GM21390 (cell line): ENCODE measurements at regions not wholly inside any gene's neighbourhood (a gene's known extent, or its start where the extent isn't known, plus 50 kb on each side); places are given as distances from the start of the nearest gene placed in this dataset.
"Not testable (repeated sequence)": the region's sequence is repeated elsewhere in the genome, so short reads cannot be mapped to it uniquely, and the experiment has no call there.

Source experiments
- ATAC-seq: cut with Tn5 transposase; IDR thresholded peaks from one replicate; pipeline ENCODE4 v1.9.1; 2021; ENCODE audit not compliant: unreplicated experiment

DNA sequence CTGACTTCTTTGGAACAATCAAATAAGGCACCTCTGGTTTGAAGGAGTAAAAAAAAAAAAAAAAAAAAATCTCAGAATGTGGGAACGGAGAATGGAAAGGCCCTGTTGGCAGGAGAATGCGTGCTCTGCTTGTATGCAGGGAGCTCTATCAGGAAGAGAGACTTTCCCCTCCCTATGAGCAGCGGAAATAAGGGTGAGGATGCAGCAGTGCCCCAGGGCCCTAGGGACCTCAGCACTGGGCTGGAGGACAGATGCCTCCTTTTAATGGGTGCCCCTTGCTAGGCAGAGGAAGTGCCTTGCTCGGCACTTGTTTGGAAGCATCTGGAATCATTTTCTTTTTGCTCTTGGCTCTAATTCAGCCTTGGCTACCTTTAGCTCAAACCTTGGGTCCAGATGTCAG lies 283.4 kb upstream of the NBPF12 start:
- ATAC-seq, result not testable (repeated sequence)

DNA sequence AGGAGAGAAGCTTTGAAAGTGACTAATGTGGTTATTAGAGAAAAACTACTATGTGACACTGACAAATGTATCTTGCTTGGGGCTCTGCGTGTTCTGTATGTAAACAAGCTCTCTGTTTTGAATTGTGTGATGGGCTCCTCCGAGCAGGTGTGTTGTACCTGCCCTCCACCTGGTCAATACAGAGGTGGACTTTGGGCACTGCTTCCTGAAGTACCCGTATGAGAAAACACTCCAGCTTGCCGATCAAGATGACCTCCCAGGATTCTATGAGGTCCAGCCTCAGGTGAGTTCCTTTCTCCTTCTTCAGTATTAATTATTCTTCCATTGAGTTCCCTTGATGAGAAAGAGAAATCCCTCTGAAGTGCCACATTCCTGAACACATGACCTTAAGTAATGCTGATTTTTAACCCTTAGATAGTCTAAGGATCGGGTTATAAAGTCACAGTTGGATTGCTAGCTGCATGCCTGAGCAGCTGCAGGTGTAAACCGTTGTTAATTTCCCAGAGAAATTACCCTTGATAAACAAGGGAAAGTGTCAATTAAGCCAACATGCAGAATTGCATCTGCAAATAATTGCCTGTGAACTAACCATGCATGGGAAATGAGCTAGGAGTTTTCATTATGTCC lies 292.0 kb upstream of the NBPF12 start:
- ATAC-seq, result not testable (repeated sequence)

GRCh38 chr1:146641534-146641933 lies 296.6 kb upstream of the NBPF12 start:
- not testable (repeated sequence) for ATAC-seq

DNA sequence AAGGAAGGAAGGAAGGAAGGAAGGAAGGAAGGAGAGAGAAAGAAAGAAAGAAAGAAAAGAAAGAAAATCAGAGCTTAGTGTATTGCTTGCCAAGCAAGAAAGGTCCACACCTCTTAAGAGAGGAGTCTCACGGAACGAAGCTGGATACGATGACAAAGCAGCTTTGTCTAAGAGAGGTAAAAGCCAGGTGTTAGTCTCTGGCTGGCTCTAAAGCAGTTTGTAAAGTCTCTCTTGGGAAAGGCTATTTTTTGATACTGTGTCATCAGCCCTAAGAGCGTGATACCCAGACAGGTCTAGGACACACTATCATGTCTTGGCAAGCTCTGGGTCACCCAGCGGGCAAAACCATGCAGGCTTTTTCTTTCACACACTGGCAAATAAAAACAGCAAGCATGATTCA lies 297.5 kb upstream of the NBPF12 start:
- ATAC-seq, result not testable (repeated sequence)

- not testable (repeated sequence) for ATAC-seq
These were observed 307.8 kb upstream of the NBPF12 start for GRCh38 chr1:146630302-146630701.

DNA sequence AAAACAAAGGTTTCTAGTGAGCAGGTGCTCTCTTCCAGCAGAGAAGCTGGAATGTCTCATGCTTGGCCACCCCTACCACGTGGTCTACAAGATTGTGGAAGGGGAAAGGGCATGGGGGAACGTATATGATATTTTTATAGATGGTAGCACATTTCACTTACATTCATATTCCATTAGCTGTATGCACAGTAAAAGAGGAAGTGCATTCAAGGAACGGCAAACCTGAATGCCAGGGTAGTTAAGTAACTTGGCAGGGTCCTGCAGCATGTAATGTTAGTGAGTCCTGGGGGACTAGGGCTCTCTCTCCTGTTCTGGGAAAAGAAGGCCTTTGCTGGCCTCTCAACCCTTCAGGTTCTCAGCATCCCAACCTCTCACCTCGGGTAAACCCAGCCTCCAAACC lies 319.5 kb upstream of the NBPF12 start:
- not testable (repeated sequence) for ATAC-seq

DNA sequence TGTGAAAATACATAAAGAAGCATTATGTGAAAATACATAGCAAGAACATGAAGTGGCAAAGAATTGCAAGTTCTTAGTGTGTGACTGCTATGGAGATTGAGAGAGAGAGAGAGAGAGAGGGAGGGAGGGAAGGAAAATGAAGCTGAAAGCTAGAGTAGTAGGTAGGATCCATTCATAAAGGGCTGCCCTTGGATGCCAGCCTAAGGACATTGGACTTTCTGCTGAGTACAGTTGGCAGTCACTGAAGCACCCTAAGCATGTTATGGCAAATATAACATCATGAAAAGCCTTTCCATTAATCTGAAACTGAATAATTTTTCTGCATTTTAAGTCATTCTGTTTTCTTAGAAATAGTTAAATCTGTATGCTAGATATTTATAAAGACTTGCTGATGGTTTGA lies 333.4 kb upstream of the NBPF12 start:
- ATAC-seq, result not testable (repeated sequence)

DNA sequence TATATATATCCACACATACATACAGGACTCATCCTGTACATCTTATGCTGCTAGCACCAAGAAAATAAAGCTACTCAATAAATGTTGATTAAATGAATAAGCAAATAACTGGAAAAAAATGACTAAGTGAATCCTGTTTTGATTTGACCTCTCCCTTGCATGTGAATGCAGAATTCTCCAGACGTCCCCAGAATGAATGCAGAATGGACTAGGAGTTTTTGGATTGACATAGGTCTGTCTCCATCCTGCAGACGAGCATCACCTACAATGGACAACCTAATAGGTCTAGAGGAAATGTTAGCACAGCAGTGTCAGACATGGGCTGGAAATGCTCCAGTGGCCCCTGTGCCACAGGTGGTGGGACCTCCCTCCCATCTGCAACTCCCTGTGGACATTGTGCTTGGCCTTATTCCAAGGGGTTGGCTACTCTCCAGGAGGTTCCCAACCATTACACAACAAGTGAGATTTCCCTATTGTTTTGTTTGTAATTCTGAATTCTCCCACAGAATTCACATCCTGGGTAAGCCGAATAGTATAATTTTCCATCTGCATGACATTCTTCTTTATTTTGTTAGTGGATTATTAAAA lies 337.3 kb upstream of the NBPF12 start:
- ATAC-seq, result not testable (repeated sequence)

- ATAC-seq, result not testable (repeated sequence)
These were observed 338.2 kb upstream of the NBPF12 start for GRCh38 chr1:146599906-146600305.

DNA sequence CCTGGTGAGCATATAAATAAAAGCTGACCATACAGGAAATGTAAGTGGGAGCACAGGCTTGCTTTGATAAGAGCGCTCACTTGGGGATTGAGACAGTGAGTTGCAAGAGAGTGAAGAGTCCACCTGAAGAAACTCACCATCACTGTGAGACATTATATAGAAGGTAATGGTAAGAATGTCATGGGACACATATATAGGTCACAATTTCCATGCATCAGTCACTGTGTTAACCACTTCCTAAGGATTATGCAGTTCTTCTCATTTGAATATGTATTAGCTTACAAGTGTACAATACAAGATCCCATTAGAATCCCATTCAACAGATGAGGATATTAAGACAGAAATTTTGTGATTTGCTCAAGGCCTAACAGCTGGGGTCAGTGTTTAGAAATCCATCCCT lies 352.4 kb upstream of the NOTCH2NLA start:
- not testable (repeated sequence) for ATAC-seq

DNA sequence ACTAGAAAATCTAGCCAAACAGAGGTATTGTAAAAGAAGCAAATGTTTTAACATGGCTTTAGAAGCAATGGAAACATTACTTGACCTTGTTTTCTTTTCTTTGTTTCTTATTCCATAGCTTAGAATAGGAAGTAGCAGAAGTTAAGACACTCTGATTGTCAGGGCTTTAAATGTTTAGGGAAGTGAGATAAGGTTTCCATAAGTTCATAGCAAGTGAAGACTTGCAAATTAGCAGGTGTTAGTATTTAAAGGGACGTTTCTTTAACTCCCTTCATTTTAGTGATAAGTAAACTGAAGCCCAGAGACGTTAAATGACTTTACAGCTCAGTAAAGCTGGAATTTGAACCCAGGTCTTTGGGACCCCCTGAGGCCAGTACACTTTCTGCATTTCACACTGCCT lies 338.7 kb upstream of the NOTCH2NLA start:
- not testable (repeated sequence) for ATAC-seq

DNA sequence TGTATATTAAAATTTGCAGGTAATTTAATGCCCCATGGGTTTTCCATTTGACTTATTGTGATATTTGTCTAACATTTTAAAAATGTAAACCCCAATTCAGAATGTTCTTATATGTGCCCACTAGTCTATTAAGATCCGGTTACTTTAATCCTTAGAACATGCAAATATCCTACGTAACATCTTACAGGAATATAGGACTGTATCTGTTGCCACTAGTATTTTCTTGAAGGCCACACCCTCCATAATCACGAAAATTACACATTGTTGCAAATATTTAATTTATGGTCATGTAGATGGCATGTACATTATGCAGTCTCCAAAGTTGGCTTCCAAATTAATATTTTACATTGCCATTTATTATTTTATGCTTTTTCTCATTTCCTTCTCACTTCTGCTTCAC lies 329.2 kb upstream of the NOTCH2NLA start:
- not testable (repeated sequence) for ATAC-seq

DNA sequence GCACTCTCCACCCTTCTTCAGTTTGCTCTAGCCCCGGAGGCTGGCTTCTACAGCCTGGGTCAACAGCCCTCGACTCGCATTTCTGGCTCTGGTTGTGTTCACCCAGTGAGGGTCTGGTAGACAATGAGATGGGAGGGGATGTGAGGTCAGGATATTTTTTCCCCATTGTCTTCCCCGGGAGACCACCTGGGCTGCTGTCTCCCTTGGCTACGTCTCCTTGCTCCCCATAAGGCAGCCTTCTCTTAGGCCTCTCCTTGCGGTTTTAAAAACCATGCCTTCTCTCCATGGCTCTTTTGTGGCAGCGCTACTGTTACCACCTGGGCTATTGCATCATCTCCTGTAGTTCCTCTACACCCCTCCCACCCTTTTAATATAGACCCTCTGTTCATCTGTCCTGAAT lies 327.6 kb upstream of the NOTCH2NLA start:
- ATAC-seq, result not testable (repeated sequence)

DNA sequence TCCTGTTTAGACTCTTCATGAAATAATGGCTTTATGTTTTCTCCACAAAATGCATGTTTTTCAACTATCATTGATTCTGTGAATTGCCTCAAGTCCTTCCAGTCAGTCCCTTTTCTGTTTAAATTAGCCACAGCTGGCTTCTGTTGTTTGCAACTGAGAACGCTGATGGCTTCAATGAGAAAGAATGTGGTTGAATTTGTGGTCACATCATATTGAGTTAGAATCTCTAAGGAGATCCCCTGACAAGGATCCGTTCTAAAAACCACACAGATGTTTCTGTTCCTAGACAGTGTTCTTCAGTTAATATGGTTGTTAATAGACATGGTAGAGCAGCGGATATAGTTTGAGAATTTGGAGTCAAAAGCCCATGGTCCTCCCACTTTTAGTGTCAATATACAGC lies 323.6 kb upstream of the NOTCH2NLA start:
- not testable (repeated sequence) for ATAC-seq

GRCh38 chr1:146548684-146549083 lies 319.9 kb upstream of the NOTCH2NLA start:
- not testable (repeated sequence) for ATAC-seq

- not testable (repeated sequence) for ATAC-seq
These were observed 317.4 kb upstream of the NOTCH2NLA start for GRCh38 chr1:146546189-146546588.

DNA sequence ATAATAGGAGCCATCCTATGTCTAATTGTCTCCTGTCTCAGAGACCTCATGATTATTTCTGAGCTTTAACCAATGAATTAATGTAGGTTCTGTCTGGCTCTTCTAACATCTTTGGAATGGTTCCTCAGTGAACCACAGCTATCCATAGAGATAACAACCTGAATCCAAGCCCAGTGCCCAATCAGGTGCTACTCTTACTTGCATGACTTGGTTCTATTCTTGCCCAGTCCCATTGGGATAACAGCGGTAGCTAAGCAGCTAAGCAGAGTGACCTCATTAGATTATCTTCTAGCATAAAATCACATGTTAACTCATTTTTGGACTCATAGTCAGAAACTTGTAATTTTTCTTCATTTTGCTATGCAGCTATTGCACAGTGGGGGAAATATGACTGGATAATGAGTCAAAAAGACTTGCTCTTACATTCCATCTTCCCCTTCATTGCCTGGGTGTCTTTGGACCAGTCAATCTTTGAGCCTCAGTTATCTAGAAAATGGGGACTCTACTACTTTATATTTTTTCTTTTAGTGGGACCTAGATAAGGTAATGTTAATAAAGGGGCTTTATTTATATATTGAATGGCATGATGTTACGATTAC lies 309.1 kb upstream of the NOTCH2NLA start:
- ATAC-seq, result not testable (repeated sequence)

- not testable (repeated sequence) for ATAC-seq
These were observed 307.2 kb upstream of the NOTCH2NLA start for GRCh38 chr1:146536028-146536427.

- not testable (repeated sequence) for ATAC-seq
These were observed 306.8 kb upstream of the NOTCH2NLA start for GRCh38 chr1:146535575-146535974.

- not testable (repeated sequence) for ATAC-seq
These were observed 302.1 kb upstream of the NOTCH2NLA start for GRCh38 chr1:146530958-146531357.

- ATAC-seq, result not testable (repeated sequence)
These were observed 294.0 kb upstream of the NOTCH2NLA start for GRCh38 chr1:146522812-146523211.

DNA sequence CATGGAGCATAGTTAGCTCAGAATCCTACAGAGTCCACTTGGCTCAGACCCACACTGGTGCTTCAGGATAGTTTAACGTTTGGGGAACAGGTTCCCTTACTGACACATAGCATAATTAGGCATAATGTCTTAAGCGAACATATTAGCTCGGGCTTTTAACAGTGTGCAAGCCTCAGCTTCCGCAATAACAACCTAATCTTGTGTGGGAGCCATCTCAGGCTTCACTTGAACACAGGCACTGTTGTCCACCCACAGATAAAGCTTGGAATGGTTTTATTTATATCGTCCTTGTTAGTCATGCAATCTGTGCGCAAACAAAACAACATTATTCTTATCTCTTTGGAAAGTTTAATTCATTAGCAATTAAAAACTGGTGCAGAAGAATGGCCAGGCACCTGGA lies 293.5 kb upstream of the NOTCH2NLA start:
- ATAC-seq, result not testable (repeated sequence)
